ENCODE measurements at regions not wholly inside any gene's neighbourhood (a gene's known extent, or its start where the extent isn't known, plus 50 kb on each side); places are given as distances from the start of the nearest gene placed in this dataset.

- no peak overlapping the region for H3K4me3 ChIP-seq
- intact Hi-C loops (cut with DNase I): no loop called here
- 44% methylated on average over 2 of the region's 2 CpGs for WGBS (ENCODE audit: insufficient coverage, low coverage, low lambda C conversion rate, missing lambda C conversion rate)
- no peaks in the 10 kb centered on the region for H3K27me3 ChIP-seq
- H3K9me3 ChIP-seq: no peaks in the 10 kb centered on the region
- no peak for DNase-seq
- no peak overlapping the region for H3K27ac ChIP-seq
- H3K36me3 ChIP-seq: no peaks in the 10 kb centered on the region
- H3K4me1 ChIP-seq: no peaks in the 10 kb centered on the region
- TF ChIP-seq, protein P1, sequence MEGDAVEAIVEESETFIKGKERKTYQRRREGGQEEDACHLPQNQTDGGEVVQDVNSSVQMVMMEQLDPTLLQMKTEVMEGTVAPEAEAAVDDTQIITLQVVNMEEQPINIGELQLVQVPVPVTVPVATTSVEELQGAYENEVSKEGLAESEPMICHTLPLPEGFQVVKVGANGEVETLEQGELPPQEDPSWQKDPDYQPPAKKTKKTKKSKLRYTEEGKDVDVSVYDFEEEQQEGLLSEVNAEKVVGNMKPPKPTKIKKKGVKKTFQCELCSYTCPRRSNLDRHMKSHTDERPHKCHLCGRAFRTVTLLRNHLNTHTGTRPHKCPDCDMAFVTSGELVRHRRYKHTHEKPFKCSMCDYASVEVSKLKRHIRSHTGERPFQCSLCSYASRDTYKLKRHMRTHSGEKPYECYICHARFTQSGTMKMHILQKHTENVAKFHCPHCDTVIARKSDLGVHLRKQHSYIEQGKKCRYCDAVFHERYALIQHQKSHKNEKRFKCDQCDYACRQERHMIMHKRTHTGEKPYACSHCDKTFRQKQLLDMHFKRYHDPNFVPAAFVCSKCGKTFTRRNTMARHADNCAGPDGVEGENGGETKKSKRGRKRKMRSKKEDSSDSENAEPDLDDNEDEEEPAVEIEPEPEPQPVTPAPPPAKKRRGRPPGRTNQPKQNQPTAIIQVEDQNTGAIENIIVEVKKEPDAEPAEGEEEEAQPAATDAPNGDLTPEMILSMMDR (IDR thresholded peaks at IDR 0.05): no peak
- TF ChIP-seq POLR2A (IDR thresholded peaks at IDR 0.05): no peak
- ATAC-seq: no peak
Observed at GRCh38 chrX:121165930-121166359, 118.5 kb downstream of the GLUD2 start.

DNA sequence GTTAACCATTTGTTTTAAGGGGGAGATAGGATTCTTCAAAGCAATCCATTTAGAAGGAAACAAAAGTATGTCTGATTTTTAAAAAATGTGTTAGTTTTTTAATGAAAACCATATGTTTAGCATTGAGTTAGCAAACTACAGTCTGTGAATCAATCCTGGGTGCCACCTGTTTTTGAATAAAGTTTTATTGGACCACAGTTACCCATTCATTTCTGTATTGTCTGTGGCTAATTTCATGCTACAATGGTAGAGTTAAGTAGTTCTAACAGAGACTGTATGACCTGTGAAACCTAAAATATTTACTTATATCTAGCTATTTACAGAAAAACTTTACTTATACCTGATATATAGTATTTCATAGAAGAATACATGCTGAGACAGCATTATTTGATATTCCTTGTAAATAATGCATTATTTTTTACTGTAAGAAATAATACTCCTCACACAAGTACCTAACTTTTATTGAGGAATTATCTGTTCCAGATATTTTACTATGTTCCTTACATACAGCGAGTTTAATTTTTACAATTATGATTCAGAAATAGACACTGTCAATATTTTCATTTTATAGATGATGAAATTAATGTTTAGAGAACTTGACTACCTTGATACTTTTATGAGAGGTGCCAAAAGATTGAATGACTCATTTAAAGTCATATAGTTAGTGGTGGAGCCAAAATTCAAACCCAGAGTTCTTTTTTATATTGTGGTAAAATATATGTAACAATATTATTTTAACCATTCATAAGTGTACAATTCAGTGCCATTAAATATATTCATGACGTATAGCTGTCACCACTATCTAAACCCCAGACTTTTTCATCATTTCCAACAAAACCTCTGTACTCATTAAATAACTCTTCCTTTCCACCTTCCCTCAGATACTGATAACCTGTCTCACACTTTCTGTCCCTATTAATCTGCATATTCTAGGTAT is 122.0 kb downstream of the GLUD2 start:
- no peak for TF ChIP-seq POLR2A (IDR thresholded peaks at IDR 0.05)
- TF ChIP-seq, protein P1 (IDR thresholded peaks at IDR 0.05): no peak
- no peaks in the 10 kb centered on the region for H3K9me3 ChIP-seq
- H3K27me3 ChIP-seq: no peaks in the 10 kb centered on the region
- DNase-seq (no peak), ATAC-seq (no peak)
- 35% methylated on average over 2 of the region's 2 CpGs for WGBS (ENCODE audit: insufficient coverage, low coverage, low lambda C conversion rate, missing lambda C conversion rate)
- no peak overlapping the region for H3K4me3 ChIP-seq
- H3K36me3 ChIP-seq: no peaks in the 10 kb centered on the region
- no peaks in the 10 kb centered on the region for H3K4me1 ChIP-seq
- intact Hi-C loops (cut with DNase I): no loop called here
- no peak overlapping the region for H3K27ac ChIP-seq

DNA sequence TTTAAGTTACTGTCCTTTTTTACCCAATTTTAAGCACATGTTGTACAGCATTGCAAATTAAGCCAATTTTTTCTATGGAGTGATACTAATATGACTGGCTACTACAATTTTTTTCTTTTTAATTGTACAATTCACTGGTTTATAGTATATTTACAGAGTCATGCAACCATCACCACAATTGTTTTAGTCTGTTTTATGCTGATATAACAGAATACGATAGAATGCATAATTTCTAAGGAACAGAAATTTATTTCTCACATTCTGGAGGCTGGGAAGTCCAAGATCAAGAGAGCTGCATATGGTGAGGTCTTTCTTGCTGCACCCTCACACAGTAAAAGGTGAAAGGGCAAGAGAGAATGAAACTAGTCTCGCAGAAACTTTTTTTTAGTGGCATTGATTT is 125.3 kb downstream of the GLUD2 start:
- intact Hi-C loops (cut with DNase I): no loop called here
- Histone ChIP-seq H3K36me3 (no peaks in the 10 kb centered on the region), H3K27me3 (no peaks in the 10 kb centered on the region), H3K4me3 (no peak overlapping the region), H3K4me1 (no peaks in the 10 kb centered on the region), H3K27ac (no peak overlapping the region), H3K9me3 (no peaks in the 10 kb centered on the region)
- TF ChIP-seq, protein P1 (IDR thresholded peaks at IDR 0.05): no peak
- TF ChIP-seq POLR2A (IDR thresholded peaks at IDR 0.05): no peak
- 72% methylated on average over 2 of the region's 2 CpGs for WGBS (ENCODE audit: insufficient coverage, low coverage, low lambda C conversion rate, missing lambda C conversion rate)
- DNase-seq (no peak), ATAC-seq (no peak)

DNA sequence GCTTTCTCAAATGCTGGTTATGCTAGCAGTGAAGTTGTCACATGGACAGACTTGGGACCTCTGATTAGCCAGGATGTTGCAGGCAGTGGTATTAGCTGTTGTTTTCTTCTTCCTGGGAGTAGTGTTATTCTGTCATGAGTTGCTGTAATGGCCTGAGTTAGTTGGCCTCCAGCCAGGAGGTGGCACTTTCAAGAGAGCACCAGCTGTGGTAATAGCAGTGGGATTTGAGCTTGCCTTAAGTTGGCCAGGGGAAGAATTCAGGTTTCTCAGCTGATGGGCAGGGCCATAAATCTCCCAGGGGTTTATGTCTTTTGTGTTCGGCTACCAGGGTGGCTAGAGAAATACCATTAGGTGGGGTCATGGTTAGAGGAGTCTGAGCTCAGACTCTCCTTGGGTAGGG is 132.6 kb downstream of the GLUD2 start:
- Histone ChIP-seq H3K36me3 (no peaks in the 10 kb centered on the region), H3K27me3 (no peaks in the 10 kb centered on the region), H3K4me3 (no peak overlapping the region), H3K4me1 (no peaks in the 10 kb centered on the region), H3K27ac (no peak overlapping the region), H3K9me3 (no peaks in the 10 kb centered on the region)
- intact Hi-C loops (cut with DNase I): no loop called here
- DNase-seq (no peak), ATAC-seq (no peak)
- TF ChIP-seq, protein P1 (IDR thresholded peaks at IDR 0.05): no peak
- no peak for TF ChIP-seq POLR2A (IDR thresholded peaks at IDR 0.05)
- WGBS (ENCODE audit: insufficient coverage, low coverage, low lambda C conversion rate, missing lambda C conversion rate): no CpG with 5 or more reads among the region's 1 CpG
